GM21390 (cell line): ENCODE measurements at regions not wholly inside any gene's neighbourhood (a gene's known extent, or its start where the extent isn't known, plus 50 kb on each side); places are given as distances from the start of the nearest gene placed in this dataset.
"Not testable (repeated sequence)": the region's sequence is repeated elsewhere in the genome, so short reads cannot be mapped to it uniquely, and the experiment has no call there.

Experiments
- ATAC-seq: cut with Tn5 transposase; IDR thresholded peaks from one replicate; pipeline ENCODE4 v1.9.1; 2021; ENCODE audit not compliant: unreplicated experiment

DNA sequence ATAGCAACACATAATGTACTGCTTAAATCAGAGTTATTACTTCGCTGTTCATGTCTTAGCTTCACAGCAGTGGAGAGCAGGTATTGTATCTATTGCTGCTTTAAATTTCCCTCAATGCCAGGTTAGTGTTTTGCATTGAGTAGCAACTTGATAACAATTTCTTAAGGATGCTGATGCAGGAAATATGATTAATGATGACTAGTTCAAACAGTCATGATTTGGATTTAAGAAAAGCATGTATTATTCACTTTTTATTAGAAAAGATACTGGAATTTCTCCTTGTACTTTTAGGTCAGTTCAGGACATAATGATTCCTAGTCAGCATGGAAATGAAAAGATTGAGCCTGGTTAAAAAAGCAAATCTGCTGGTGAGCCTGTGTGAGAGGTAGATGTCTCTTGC, 67.2 kb upstream of the ARHGAP29 start:
- ATAC-seq: no peak

DNA sequence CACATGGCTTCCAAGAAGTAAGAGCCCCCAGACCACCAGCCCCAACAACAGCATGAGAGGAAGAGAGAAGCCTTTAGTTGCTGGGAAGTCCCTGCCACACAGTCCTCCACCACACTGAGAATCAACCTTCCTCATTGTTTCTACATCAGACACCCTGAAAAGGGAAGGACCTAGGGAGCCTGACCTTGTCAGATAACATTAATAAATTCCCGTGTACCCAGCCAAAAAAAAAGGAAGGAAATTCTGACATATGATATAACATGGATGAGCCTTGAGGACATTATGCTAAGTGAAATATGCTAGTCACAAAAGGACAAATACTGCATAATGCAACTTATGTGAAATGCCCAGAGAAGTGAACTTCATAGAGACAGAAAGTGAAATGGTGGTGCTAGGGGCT, 65.6 kb upstream of the ARHGAP29 start:
- ATAC-seq: no peak

DNA sequence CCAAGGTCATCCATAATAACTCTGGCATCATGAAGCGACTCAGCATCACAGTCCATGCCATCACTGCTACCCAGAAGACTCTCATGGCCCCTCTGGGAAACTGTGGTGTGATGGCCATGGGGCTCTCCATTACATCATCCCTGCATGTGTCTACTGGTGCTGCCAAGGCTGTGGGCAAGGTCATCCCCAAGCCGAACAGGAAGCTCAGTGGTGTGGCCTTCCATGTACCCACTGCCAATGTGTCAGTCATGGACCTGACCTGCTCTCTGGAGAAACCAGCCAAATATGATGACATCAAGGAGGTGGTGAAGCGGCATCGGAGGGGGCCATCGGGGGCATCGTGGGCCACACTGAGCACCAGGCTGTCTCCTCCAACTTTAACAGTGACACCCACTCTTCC, 65.1 kb upstream of the ARHGAP29 start:
- ATAC-seq: no peak

GRCh38 chr1:94301186-94301585, 63.8 kb upstream of the ARHGAP29 start:
- no peak for ATAC-seq

DNA sequence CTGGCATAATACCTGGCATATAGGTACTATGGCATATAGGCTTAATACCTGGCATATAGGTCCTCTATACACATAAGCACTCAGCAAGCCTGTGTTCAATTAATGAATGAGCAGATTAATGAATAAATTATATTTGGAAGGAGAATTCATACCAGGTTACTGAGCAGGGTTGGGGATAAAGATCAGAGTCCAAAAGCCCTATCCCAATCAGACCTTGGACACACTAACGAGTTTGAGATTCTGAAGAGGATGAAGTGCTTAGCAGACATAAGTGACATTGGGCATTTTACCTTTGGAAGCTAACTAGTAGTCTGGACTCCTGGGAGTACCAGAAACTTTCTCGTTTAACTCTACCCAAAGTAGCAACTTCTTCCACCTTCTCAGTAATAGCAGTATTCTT, 63.3 kb upstream of the ARHGAP29 start:
- ATAC-seq: no peak

DNA sequence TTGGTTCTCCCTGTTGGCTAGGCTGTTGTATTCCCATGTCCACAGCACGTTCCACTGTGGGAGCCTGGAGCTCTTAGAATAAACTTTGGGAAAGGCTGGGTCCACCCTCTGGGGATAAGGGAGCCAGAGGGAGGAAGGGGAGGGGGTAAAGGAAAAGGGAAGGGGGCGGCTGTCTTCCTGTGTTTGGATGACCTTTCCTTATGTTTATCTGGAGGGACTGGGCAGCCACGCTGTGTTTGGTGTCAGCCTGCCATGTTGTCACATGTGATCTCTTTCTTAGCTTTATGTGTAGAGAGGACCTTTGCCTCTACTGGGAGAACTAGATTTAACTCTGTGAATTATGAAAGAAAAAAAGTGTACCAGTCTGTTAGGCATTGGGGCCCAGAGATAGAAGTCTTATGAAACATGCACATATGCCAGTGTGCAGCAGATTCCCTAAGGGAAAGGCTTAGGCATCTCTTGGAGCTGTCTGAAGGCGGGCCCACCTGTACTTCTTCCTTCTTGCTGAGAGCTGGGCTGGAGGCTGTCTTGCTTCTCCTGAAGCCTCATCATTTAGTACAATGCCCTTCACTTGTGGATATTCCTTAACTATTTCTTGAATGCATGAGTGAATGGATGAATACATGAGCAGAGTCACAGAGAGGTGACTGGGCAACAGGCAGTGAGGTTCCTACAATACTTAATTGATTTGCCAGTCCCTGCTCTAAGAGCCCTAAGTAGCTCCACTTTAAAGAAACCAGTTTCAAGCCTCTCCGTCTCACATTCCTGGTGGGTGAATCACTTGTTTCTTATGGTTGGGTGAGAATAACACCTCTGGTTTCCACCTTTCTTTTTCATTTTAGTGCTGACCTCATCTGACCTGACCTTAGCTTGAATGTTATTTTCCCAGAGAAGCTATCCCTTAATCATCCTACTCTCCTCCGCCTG, 62.5 kb upstream of the ARHGAP29 start:
- no peak for ATAC-seq

GRCh38 chr1:94298861-94299260, 61.5 kb upstream of the ARHGAP29 start:
- ATAC-seq: no peak

DNA sequence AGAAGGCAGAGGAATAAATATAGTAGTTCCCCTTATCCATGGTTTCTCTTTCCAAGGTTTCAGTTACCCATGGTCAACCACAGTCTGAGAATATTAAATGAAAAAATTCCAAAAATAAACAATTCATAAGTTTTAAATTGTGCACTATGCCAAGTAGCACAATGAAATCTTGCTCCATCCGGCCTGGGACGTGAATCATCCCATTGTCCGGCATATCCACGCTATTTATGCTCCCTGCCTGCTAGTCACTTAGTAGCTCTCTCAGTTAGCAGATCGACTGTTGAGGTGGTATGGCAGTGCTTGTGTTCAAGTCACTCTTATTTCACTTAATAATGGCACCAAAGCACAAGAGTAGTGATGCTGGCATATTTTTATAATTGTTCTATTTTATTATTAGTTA, 58.6 kb upstream of the ARHGAP29 start:
- ATAC-seq: no peak

- not testable (repeated sequence) for ATAC-seq
Measured at GRCh38 chr1:94292978-94293377, 55.6 kb upstream of the ARHGAP29 start.

GRCh38 chr1:94289244-94289643, 51.9 kb upstream of the ARHGAP29 start:
- ATAC-seq: not testable (repeated sequence)
